D721Med (cell line): ENCODE measurements at regions not wholly inside any gene's neighbourhood (a gene's known extent, or its start where the extent isn't known, plus 50 kb on each side); places are given as distances from the start of the nearest gene placed in this dataset.

Source experiments
- DNase-seq: peaks from one replicate; pipeline ENCODE4 v3.0.0; 2011; ENCODE audit warnings: low spot score; ENCODE audit not compliant: insufficient read length
- FAIRE-seq: peaks from 2 replicates; lab custom pipeline; 2011; peaks lifted over from hg19 to GRCh38; lab: Jason Lieb, UNC
- CTCF ChIP-seq: IDR thresholded peaks from 2 replicates; pipeline ENCODE4 v1.5.1; 2012; ENCODE audit warnings: mild to moderate bottlenecking, control low read depth; ENCODE audit not compliant: insufficient read depth; ENCODE audit errors: missing control alignments

GRCh38 chr7:20561908-20562307 is 53.6 kb upstream of the ABCB5 start:
- FAIRE-seq (no peak), DNase-seq (no peak)
- TF ChIP-seq CTCF = no peak

- DNase-seq (no peak), FAIRE-seq (no peak)
- no peak for TF ChIP-seq CTCF
Observed at GRCh38 chr7:20562461-20562860, 53.0 kb upstream of the ABCB5 start.
